HepG2 (cell line): ENCODE measurements at regions not wholly inside any gene's neighbourhood (a gene's known extent, or its start where the extent isn't known, plus 50 kb on each side); places are given as distances from the start of the nearest gene placed in this dataset.

Experiments used
- ATAC-seq: fragments of 200-7000 bp; cut with Tn5 transposase; 3 replicates; pipeline ENCODE4 v1.9.1; 2020; ENCODE audit warnings: mild to moderate bottlenecking, moderate library complexity
- BruUV-seq: library from RNA; stranded (reverse); fragments of 400-500 nt; replicated peaks from 2 replicates; lab custom pipeline; 2021; lab: Mats Ljungman, UMichigan
- CTCF ChIA-PET: fragments of 300-600 bp; formaldehyde crosslinking; extraction: SDS; loops from one replicate; lab custom pipeline; 2021; ENCODE audit warnings: low total read pairs, inconsistent platforms, low intra/inter-chr PET ratio; lab: Yijun Ruan, JAX
- POLR2A ChIA-PET: fragments of 350-600 bp; sonication (Branson Sonifier 250); formaldehyde crosslinking; loops from one replicate; lab custom pipeline; 2020; ENCODE audit warnings: antibody characterized with exemption, inconsistent platforms; lab: Yijun Ruan, JAX
- DNase-seq: peaks from one replicate; pipeline ENCODE4 v3.0.0-alpha.2; 2015; ENCODE audit warnings: low spot score
- FAIRE-seq: peaks from 3 replicates; lab custom pipeline; 2011; peaks lifted over from hg19 to GRCh38; lab: Jason Lieb, UNC
- H2AFZ ChIP-seq: one replicate; pipeline ENCODE4 v1.6.1; 2011; ENCODE audit warnings: low read length, inconsistent platforms
- H3K27ac ChIP-seq: fragments of 300-600 bp; 3 replicates; pipeline ENCODE4 v1.8.0; 2011; ENCODE audit warnings: mixed run types, mild to moderate bottlenecking, mixed read lengths, low read length, inconsistent platforms; ENCODE audit not compliant: insufficient read depth; ENCODE audit errors: extremely low read length
- H3K27me3 ChIP-seq, 2 experiments: fragments of 200-600 bp in 1 of 2; 2 replicates in 1 of 2; 3 replicates in 1 of 2; pipeline versions ENCODE4 v1.6.0 to v1.8.0; 2011; ENCODE audit warnings: low read length in 2 of 2, mild to moderate bottlenecking in 2 of 2, moderate library complexity in 2 of 2, inconsistent platforms in 1 of 2; ENCODE audit not compliant: insufficient read depth in 2 of 2, control insufficient read depth in 1 of 2
- H3K36me3 ChIP-seq, 2 experiments: fragments of 200-600 bp in 1 of 2; replicated peaks in 1 of 2; 2 replicates in 1 of 2; 3 replicates in 1 of 2; pipeline versions ENCODE4 v1.5.1 to v1.8.0; 2011; ENCODE audit warnings: low read length in 2 of 2, inconsistent platforms in 1 of 2; ENCODE audit not compliant: insufficient read depth in 2 of 2, control insufficient read depth in 1 of 2
- H3K4me1 ChIP-seq: 2 replicates; pipeline ENCODE4 v1.5.1; 2012; ENCODE audit warnings: low read length, inconsistent platforms; ENCODE audit not compliant: insufficient read depth
- H3K4me2 ChIP-seq: 2 replicates; pipeline ENCODE4 v1.6.0; 2011; ENCODE audit warnings: low read depth, low read length, inconsistent platforms
- H3K4me3 ChIP-seq, 3 experiments: fragments of 200-600 bp in 1 of 3; sonication (generic), shearing (Covaris generic) in 1 of 3; replicated peaks in 1 of 3; 2 replicates each; pipeline ENCODE4 v1.5.1; 2011 to 2016; ENCODE audit warnings: low read length in 3 of 3, inconsistent platforms in 2 of 3, low read depth in 2 of 3, mild to moderate bottlenecking in 2 of 3, control low read depth in 1 of 3, mixed read lengths in 1 of 3; ENCODE audit not compliant: insufficient read depth in 1 of 3
- H3K79me2 ChIP-seq: one replicate; pipeline ENCODE4 v1.6.1; 2011; ENCODE audit warnings: low read length, inconsistent platforms; ENCODE audit not compliant: insufficient read depth
- H3K9ac ChIP-seq: 2 replicates; pipeline ENCODE4 v1.6.0; 2011; ENCODE audit warnings: mild to moderate bottlenecking, low read depth, low read length, inconsistent platforms; ENCODE audit not compliant: insufficient read depth
- H3K9me3 ChIP-seq: 2 replicates; pipeline ENCODE4 v1.5.1; 2012; ENCODE audit warnings: mild to moderate bottlenecking, low read length
- H4K20me1 ChIP-seq: 2 replicates; pipeline ENCODE4 v1.6.0; 2011; ENCODE audit warnings: inconsistent platforms, mild to moderate bottlenecking, low read length, moderate library complexity; ENCODE audit not compliant: insufficient read depth
- CCDC6 ChIP-seq: sonication (generic); formaldehyde crosslinking; IDR thresholded peaks from 2 replicates; pipeline ENCODE4 v1.8.1; 2022; ENCODE audit warnings: mild to moderate bottlenecking, missing genetic modification reagents, moderate library complexity
- DNMT1 ChIP-seq: sonication (generic); formaldehyde crosslinking; IDR thresholded peaks from 2 replicates; pipeline ENCODE4 v1.5.1; 2020; ENCODE audit warnings: mild to moderate bottlenecking, missing genetic modification reagents
- KMT2A ChIP-seq: sonication (generic); formaldehyde crosslinking; IDR thresholded peaks from 2 replicates; pipeline ENCODE4 v1.4.0; 2020; ENCODE audit warnings: missing genetic modification reagents
- NCOR1 ChIP-seq: fragments of 200-600 bp; sonication (generic); IDR thresholded peaks from 2 replicates; pipeline ENCODE4 v1.7.0; 2017; ENCODE audit warnings: antibody characterized with exemption, low read length, borderline replicate concordance
- ZMYM2 ChIP-seq: sonication (generic); formaldehyde crosslinking; IDR thresholded peaks from 2 replicates; pipeline ENCODE4 v1.8.0; 2022; ENCODE audit warnings: mild to moderate bottlenecking, missing genetic modification reagents
- ZNF232 ChIP-seq: sonication (generic); formaldehyde crosslinking; IDR thresholded peaks from 2 replicates; pipeline ENCODE4 v1.4.0; 2020; ENCODE audit warnings: missing genetic modification reagents, borderline replicate concordance
- ZNF768 ChIP-seq: sonication (generic); formaldehyde crosslinking; IDR thresholded peaks from 2 replicates; pipeline ENCODE4 v1.4.0; 2020; ENCODE audit warnings: missing genetic modification reagents
- ZNF850 ChIP-seq: sonication (generic); formaldehyde crosslinking; conservative IDR thresholded peaks from 2 replicates; pipeline ENCODE4 v1.9.0; 2021; ENCODE audit warnings: mild to moderate bottlenecking, missing genetic modification reagents
- WGBS: methylation state at CpG from one replicate; pipeline ENCODE4 v1.1.6; 2017; ENCODE audit warnings: low lambda C conversion rate; 5-methylcytosine and 5-hydroxymethylcytosine counted together
- in situ Hi-C: cut with HindIII; loops from 2 replicates; pipeline ENCODE4 v1.10.0; 2017; ENCODE audit warnings: low pct_unique_long_range_greater_than_20kb; ENCODE audit not compliant: extremely low pct_ligation_motif_present
- intact Hi-C: fragments of 100-400 bp; cut with micrococcal nuclease; formaldehyde crosslinking; loops from one replicate; pipeline ENCODE4 v1.10.0; 2022; ENCODE audit not compliant: unreplicated experiment
- TF ChIP-seq, protein P1 (sequence below): sonication (generic); formaldehyde crosslinking; IDR thresholded peaks from 2 replicates; pipeline ENCODE4 v1.5.0; 2020; ENCODE audit warnings: missing genetic modification reagents, mild to moderate bottlenecking, borderline replicate concordance

DNA sequence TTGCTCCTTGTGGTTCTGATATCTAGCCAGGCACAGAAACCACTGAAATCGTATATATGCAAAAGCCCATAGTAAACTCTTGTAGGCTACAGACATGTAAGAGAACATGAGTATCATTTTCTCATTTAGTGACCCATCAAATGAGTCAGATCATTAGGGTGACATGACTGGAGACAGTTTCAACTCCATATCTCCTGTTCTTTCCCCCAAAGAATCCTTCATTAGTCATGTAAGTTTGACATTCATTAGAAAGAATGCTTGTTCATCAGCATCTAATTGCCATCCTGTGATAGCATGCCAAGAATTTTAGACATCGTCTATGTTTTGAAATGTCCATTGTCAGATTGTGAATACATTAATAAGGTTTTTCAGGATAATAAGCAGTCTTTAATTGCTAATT is 264.9 kb upstream of the TPM1 start:
- in situ Hi-C loops (loop anchor here (25.0 kb wide), 1 partner anchor 635 kb away; no protein-coding TSS in a partner anchor), intact Hi-C loops (no loop called here)
- H3K4me1 ChIP-seq = peaks cover 38% of the 10 kb centered on the region
- H3K36me3 ChIP-seq = no peaks in the 10 kb centered on the region; a peak in 1 of 5 replicates
- 94% methylated on average over 2 of the region's 2 CpGs for WGBS
- H3K9ac ChIP-seq = no peak overlapping the region
- no peak overlapping the region for H2AFZ ChIP-seq
- BruUV-seq = no TSS peak
- H3K79me2 ChIP-seq = no peaks in the 10 kb centered on the region
- TF ChIP-seq KMT2A (no peak), NCOR1 (no peak), ZNF850 (CRISPR knock-in tag) (no peak), CCDC6 (CRISPR knock-in tag) (no peak), ZNF232 (CRISPR knock-in tag) (no peak), ZMYM2 (CRISPR knock-in tag) (no peak), DNMT1 (CRISPR knock-in tag) (no peak), ZNF768 (CRISPR knock-in tag) (no peak)
- TF ChIP-seq, protein P1, sequence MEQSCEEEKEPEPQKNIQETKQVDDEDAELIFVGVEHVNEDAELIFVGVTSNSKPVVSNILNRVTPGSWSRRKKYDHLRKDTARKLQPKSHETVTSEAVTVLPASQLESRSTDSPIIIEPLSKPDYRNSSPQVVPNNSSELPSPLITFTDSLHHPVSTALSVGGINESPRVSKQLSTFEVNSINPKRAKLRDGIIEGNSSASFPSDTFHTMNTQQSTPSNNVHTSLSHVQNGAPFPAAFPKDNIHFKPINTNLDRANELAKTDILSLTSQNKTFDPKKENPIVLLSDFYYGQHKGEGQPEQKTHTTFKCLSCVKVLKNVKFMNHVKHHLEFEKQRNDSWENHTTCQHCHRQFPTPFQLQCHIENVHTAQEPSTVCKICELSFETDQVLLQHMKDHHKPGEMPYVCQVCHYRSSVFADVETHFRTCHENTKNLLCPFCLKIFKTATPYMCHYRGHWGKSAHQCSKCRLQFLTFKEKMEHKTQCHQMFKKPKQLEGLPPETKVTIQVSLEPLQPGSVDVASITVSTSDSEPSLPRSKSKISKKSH = no peak
- CTCF ChIA-PET = no interaction called here
- H3K4me2 ChIP-seq = no peak overlapping the region
- no peak overlapping the region for H3K27ac ChIP-seq
- ATAC-seq (no peak), DNase-seq (no peak), FAIRE-seq (no peak)
- no peaks in the 10 kb centered on the region for H3K9me3 ChIP-seq
- POLR2A ChIA-PET = no interaction called here
- no peak overlapping the region for H3K4me3 ChIP-seq
- H4K20me1 ChIP-seq = no peaks in the 10 kb centered on the region
- no peaks in the 10 kb centered on the region for H3K27me3 ChIP-seq
